Stomach (tissue), 8 donors: ENCODE measurements at regions not wholly inside any gene's neighbourhood (a gene's known extent, or its start where the extent isn't known, plus 50 kb on each side); places are given as distances from the start of the nearest gene placed in this dataset.

ENCODE experiments used
- DNase-seq, 2 donors: peaks; one replicate each; pipeline versions ENCODE4 v3.0.0 to v3.0.0-alpha.2; 2013 to 2019
- H3K27ac ChIP-seq, 5 donors: fragments of 200-600 bp in 4 of 5; sonication (generic) in 4 of 5; one replicate each; pipeline ENCODE4 v1.5.1; 2013 to 2019; ENCODE audit warnings: mild to moderate bottlenecking in 1 of 5, moderate library complexity in 1 of 5
- H3K27me3 ChIP-seq, 3 donors: fragments of 200-600 bp; sonication (generic); one replicate each; pipeline ENCODE4 v1.5.1; 2017 to 2019; ENCODE audit warnings: mixed run types in 1 of 3
- H3K36me3 ChIP-seq, 4 donors: fragments of 200-600 bp; sonication (generic); 1 replicate in 3 of 4; 2 replicates in 1 of 4; pipeline ENCODE4 v1.5.1; 2016 to 2019
- H3K4me1 ChIP-seq, 4 donors: fragments of 200-600 bp; sonication (generic); one replicate each; pipeline ENCODE4 v1.5.1; 2016 to 2019
- H3K4me3 ChIP-seq, 4 donors: fragments of 200-600 bp; sonication (generic) in 3 of 4; one replicate each; pipeline ENCODE4 v1.5.1; 2016 to 2019; ENCODE audit warnings: mild to moderate bottlenecking in 1 of 4
- H3K9me3 ChIP-seq, 4 donors: fragments of 200-600 bp; sonication (generic); one replicate each; pipeline ENCODE4 v1.5.1; 2016 to 2019
- CTCF ChIP-seq, 7 experiments: fragments of 450-650 bp in 4 of 7; fragments of 200-600 bp in 3 of 7; sonication (generic) in 3 of 7; IDR thresholded peaks; one replicate each; pipeline ENCODE4 v1.5.1; 2016 to 2019; ENCODE audit warnings: antibody characterized with exemption in 7 of 7, control low read depth in 2 of 7, mild to moderate bottlenecking in 1 of 7
- EP300 ChIP-seq: sonication (generic); formaldehyde crosslinking; IDR thresholded peaks from one replicate; pipeline ENCODE4 v1.6.1; 2017; ENCODE audit warnings: antibody characterized with exemption
- POLR2A ChIP-seq, 4 donors: fragments of 450-650 bp; IDR thresholded peaks; one replicate each; pipeline ENCODE4 v1.6.1; 2016; ENCODE audit warnings: antibody characterized with exemption in 4 of 4, control low read depth in 2 of 4, mild to moderate bottlenecking in 1 of 4, moderate library complexity in 1 of 4
- POLR2AphosphoS5 ChIP-seq, 3 donors: sonication (generic); formaldehyde crosslinking; IDR thresholded peaks; one replicate each; pipeline ENCODE4 v1.6.1; 2016; ENCODE audit warnings: antibody characterized with exemption in 3 of 3
- WGBS, 5 donors: extraction: QIAGEN DNeasy Blood & Tissue Kit in 3 of 5; methylation state at CpG; one replicate each; pipeline versions ENCODE4 v1.1.5 to v1.1.7; 2013 to 2018; 5-methylcytosine and 5-hydroxymethylcytosine counted together
- intact Hi-C: fragments of 100-400 bp; cut with DNase I; formaldehyde crosslinking; loops from one replicate; pipeline ENCODE4 v1.15.1; 2023; ENCODE audit warnings: low total_unique reads
- donor health status: healthy with polysubstance abuse.
- donor health status: Bipolar disorder and iron deficiency.
- donor health status: healthy.

GRCh38 chrX:42725196-42725595, 52.8 kb downstream of the PPP1R2C start:
- Histone ChIP-seq H3K9me3 (peaks cover 0 to 7% (median 0%) of the 10 kb centered on the region in 4 donors), H3K4me1 (no peaks in the 10 kb centered on the region), H3K36me3 (no peaks in the 10 kb centered on the region), H3K27me3 (no peaks in the 10 kb centered on the region), H3K4me3 (no peak overlapping the region), H3K27ac (no peak overlapping the region)
- intact Hi-C loops: no loop called here
- WGBS, 5 donors: 33 to 58% (median 50%) methylated on average over 2 of the region's 2 CpGs
- TF ChIP-seq CTCF (IDR thresholded peaks at IDR 0.05): no peak
- no peak for TF ChIP-seq POLR2AphosphoS5 (IDR thresholded peaks at IDR 0.05)
- no peak for TF ChIP-seq EP300
- no peak for TF ChIP-seq POLR2A (IDR thresholded peaks at IDR 0.05)
- no peak for DNase-seq

GRCh38 chrX:42720209-42720608, 57.8 kb downstream of the PPP1R2C start:
- no peak for DNase-seq
- Histone ChIP-seq H3K27ac (no peak overlapping the region), H3K27me3 (no peaks in the 10 kb centered on the region), H3K4me1 (peaks cover 0 to 3% (median 0%) of the 10 kb centered on the region in 4 donors), H3K36me3 (no peaks in the 10 kb centered on the region), H3K9me3 (peaks cover 0 to 7% (median 0%) of the 10 kb centered on the region in 4 donors), H3K4me3 (no peak overlapping the region)
- TF ChIP-seq CTCF (IDR thresholded peaks at IDR 0.05): no peak
- no peak for TF ChIP-seq EP300
- no peak for TF ChIP-seq POLR2AphosphoS5 (IDR thresholded peaks at IDR 0.05)
- no peak for TF ChIP-seq POLR2A (IDR thresholded peaks at IDR 0.05)
- intact Hi-C loops: no loop called here
- WGBS, 5 donors: 70 to 83% (median 76%) methylated on average over 3 to 4 of the region's 4 CpGs

GRCh38 chrX:42715701-42716262, 62.2 kb downstream of the PPP1R2C start:
- Histone ChIP-seq H3K36me3 (no peaks in the 10 kb centered on the region), H3K4me3 (no peak overlapping the region), H3K27ac (no peak overlapping the region), H3K9me3 (peaks cover 0 to 5% (median 0%) of the 10 kb centered on the region in 4 donors), H3K4me1 (peaks cover 0 to 6% (median 0%) of the 10 kb centered on the region in 4 donors), H3K27me3 (peaks cover 0 to 1% (median 0%) of the 10 kb centered on the region in 3 donors)
- no peak for DNase-seq
- intact Hi-C loops: no loop called here
- 66 to 81% (median 72%) methylated on average over 8 of the region's 8 CpGs for WGBS, 5 donors
- TF ChIP-seq CTCF (IDR thresholded peaks at IDR 0.05): no peak
- TF ChIP-seq POLR2A (IDR thresholded peaks at IDR 0.05): no peak
- no peak for TF ChIP-seq EP300
- no peak for TF ChIP-seq POLR2AphosphoS5 (IDR thresholded peaks at IDR 0.05)

- peaks cover 0 to 4% (median 0%) of the 10 kb centered on the region in 3 donors for H3K27me3 ChIP-seq
- peaks cover 0 to 6% (median 0%) of the 10 kb centered on the region in 4 donors for H3K4me1 ChIP-seq
- peak overlapping the region in 1 of 5 donors; percentile 42 for H3K27ac ChIP-seq
- H3K36me3 ChIP-seq: no peaks in the 10 kb centered on the region
- WGBS, 5 donors: 20 to 39% (median 27%) methylated on average over 7 to 11 of the region's 11 CpGs
- DNase-seq: peak; percentile 79 to 81
- TF ChIP-seq CTCF (IDR thresholded peaks at IDR 0.05) (peak in 3 of 7 experiments; percentile 22 to 42 (median 39)), EP300 (no peak), POLR2AphosphoS5 (IDR thresholded peaks at IDR 0.05) (no peak), POLR2A (IDR thresholded peaks at IDR 0.05) (no peak)
- no peak overlapping the region for H3K4me3 ChIP-seq
- H3K9me3 ChIP-seq: no peaks in the 10 kb centered on the region
- intact Hi-C loops: no loop called here
Observed at GRCh38 chrX:42714981-42715700, 62.8 kb downstream of the PPP1R2C start.
